GM10248 (cell line): ENCODE measurements at regions not wholly inside any gene's neighbourhood (a gene's known extent, or its start where the extent isn't known, plus 50 kb on each side); places are given as distances from the start of the nearest gene placed in this dataset.

Experiments
- CTCF ChIA-PET: fragments of 300-600 bp; sonication (Branson Sonifier 250); formaldehyde crosslinking; extraction: SDS; loops from one replicate; lab custom pipeline; 2021; ENCODE audit warnings: antibody characterized with exemption; lab: Yijun Ruan, JAX
- POLR2A ChIA-PET: fragments of 350-650 bp; sonication (Branson Sonifier 250); formaldehyde crosslinking; extraction: SDS; loops from one replicate; lab custom pipeline; 2020; ENCODE audit warnings: antibody characterized with exemption; lab: Yijun Ruan, JAX
- DNase-seq: peaks from one replicate; pipeline ENCODE4 v3.0.0; 2012; ENCODE audit errors: extremely low spot score
- TF ChIP-seq, protein P1 (sequence below): IDR thresholded peaks from 2 replicates; pipeline ENCODE4 v1.5.1; 2012; ENCODE audit warnings: mild to moderate bottlenecking, low read depth; ENCODE audit errors: extremely low read depth, missing control alignments, control extremely low read depth

DNA sequence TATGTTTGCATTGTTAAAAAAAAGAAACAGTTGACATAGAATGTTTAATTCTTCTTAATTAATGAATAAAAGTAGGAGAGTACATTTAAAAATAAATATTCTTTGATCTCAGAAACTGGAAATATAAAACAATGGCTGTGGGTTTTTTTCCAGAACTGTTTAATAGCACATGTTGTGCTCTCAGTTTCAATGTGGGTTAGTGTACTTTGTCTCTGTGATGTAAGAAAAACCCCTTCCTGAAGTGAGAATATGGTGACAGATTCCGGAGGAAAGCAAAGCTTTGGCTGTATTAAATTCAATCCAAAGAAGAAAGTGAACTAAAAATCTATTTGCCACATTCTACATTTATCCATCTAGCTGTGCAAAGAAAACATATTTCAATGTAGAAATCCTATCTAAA lies 261.9 kb upstream of the ADGRL3 start:
- CTCF ChIA-PET = interaction anchor here (1.2 kb wide), 1 partner anchor 13 kb away, joined by 3 read pairs; no protein-coding TSS in a partner anchor
- DNase-seq = no peak

DNA sequence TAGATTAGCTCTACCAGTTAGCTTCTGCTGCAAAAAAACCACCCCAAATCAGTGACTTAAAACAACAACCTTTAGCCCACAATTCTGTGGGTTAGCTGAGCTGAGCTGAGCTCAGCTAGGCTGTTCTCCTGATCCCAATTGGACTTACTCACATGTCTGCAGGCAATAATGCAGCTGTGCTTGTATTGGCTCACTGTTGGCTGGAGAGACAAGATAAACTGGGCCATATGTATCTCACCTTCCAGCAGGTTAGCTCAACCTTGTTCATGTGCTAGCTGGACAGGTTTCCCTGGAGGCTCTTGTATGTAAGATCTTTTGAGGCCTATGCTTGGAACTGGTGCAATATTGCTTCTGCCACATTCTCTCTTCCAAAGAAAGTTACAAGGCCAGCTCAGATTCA lies 261.5 kb upstream of the ADGRL3 start:
- CTCF ChIA-PET = interaction anchor here (1.2 kb wide), 1 partner anchor 14 kb away, joined by 3 read pairs; no protein-coding TSS in a partner anchor
- DNase-seq = no peak
- TF ChIP-seq, protein P1, sequence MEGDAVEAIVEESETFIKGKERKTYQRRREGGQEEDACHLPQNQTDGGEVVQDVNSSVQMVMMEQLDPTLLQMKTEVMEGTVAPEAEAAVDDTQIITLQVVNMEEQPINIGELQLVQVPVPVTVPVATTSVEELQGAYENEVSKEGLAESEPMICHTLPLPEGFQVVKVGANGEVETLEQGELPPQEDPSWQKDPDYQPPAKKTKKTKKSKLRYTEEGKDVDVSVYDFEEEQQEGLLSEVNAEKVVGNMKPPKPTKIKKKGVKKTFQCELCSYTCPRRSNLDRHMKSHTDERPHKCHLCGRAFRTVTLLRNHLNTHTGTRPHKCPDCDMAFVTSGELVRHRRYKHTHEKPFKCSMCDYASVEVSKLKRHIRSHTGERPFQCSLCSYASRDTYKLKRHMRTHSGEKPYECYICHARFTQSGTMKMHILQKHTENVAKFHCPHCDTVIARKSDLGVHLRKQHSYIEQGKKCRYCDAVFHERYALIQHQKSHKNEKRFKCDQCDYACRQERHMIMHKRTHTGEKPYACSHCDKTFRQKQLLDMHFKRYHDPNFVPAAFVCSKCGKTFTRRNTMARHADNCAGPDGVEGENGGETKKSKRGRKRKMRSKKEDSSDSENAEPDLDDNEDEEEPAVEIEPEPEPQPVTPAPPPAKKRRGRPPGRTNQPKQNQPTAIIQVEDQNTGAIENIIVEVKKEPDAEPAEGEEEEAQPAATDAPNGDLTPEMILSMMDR = no peak
- POLR2A ChIA-PET = no interaction called here

More for the DNA sequence above, 261.9 kb upstream of the ADGRL3 start:
- POLR2A ChIA-PET = no interaction called here
- TF ChIP-seq, protein P1 = no peak

DNA sequence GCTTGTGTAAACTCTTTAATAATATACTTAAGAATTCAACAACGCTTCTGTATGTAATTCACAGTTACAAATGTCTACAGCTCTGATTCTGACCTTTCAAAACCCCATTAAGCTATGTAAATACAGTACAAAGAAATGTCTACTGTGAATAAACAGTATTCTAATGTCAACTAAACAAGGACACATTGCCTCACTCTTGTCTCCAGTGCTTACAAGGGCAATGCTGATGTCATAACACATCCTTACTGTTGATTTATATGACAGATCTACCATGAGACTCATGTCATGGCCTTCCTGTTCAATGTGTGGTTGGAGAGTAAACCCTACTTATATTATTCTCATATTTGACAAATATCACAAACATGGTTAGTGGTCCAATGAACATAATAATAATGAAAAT lies 256.1 kb upstream of the ADGRL3 start:
- POLR2A ChIA-PET = no interaction called here
- TF ChIP-seq, protein P1 = no peak
- CTCF ChIA-PET = no interaction called here
- DNase-seq = no peak

DNA sequence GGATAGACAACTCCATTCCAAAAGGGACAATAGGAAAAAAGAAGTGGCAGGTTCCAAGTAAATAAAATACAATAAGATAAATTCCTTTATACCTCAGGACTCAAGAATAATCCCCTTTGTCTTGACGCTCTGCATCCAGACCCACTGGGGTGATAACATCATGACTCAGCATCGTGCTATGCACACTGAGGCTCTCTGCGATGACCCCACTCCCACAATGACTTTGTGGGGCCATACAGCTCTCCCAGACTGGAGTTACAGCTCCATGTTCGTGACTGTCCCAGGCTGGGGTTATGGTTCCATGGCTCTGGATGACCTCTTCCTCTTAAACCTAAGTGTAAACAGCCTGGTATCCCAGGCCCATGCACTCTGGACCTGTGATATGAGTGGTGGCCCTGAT lies 254.5 kb upstream of the ADGRL3 start:
- TF ChIP-seq, protein P1 = no peak
- ChIA-PET POLR2A (no interaction called here), CTCF (no interaction called here)
- DNase-seq = no peak

DNA sequence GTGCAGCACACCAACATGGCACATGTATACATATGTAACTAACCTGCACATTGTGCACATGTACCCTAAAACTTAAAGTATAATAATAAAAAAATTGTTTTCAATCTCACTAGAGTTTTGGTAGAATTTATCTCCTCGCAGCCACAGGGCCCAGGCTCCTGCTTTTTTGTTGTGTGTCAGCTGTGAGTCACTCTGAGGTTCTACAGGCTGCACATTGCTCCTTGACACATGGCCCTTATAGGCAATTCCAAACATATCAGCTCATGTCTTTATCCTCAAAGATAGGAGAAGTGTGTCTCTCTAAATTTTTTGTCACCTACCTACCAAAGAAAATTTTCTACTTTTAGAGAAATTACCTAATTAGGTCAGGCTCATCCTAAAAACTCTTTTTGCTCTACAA lies 252.1 kb upstream of the ADGRL3 start:
- ChIA-PET POLR2A (no interaction called here), CTCF (no interaction called here)
- DNase-seq = no peak

DNA sequence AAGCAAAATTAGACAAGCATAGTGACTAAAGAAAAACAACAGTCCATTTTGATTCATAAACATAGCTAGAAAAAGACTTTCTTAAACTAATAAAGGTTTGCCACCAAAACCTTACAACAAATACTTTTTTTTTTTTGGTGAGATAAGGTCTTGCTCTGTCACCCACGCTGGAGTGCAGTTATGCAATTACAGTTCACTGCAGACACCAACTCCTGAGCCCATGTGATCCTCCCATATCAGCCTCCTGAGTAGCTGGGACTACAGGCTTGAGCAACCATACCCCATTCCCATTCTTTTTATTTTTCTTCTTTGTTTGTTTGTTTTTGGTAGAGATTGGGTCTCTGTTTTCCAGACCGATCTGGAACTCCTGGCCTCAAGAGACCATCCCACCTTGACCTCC lies 247.2 kb upstream of the ADGRL3 start:
- CTCF ChIA-PET = no interaction called here
- DNase-seq = no peak
- POLR2A ChIA-PET = interaction anchor here (0.6 kb wide), 1 partner anchor 159 kb away, joined by 5 read pairs; no protein-coding TSS in a partner anchor

More for the DNA sequence above, 252.1 kb upstream of the ADGRL3 start:
- TF ChIP-seq, protein P1 = no peak

More for the DNA sequence above, 247.2 kb upstream of the ADGRL3 start:
- TF ChIP-seq, protein P1 = no peak
